Upper lobe of left lung (tissue), 4 donors: ENCODE measurements at regions not wholly inside any gene's neighbourhood (a gene's known extent, or its start where the extent isn't known, plus 50 kb on each side); places are given as distances from the start of the nearest gene placed in this dataset.

Source experiments
- CTCF ChIP-seq, 6 experiments: fragments of 450-650 bp in 4 of 6; fragments of 200-600 bp in 2 of 6; sonication (generic) in 2 of 6; IDR thresholded peaks; one replicate each; pipeline ENCODE4 v1.5.1; 2016 to 2019; ENCODE audit warnings: antibody characterized with exemption in 6 of 6
- POLR2A ChIP-seq, 4 donors: fragments of 450-650 bp; IDR thresholded peaks; one replicate each; pipeline ENCODE4 v1.5.1; 2016 to 2017; ENCODE audit warnings: antibody characterized with exemption in 4 of 4, mild to moderate bottlenecking in 2 of 4
- POLR2AphosphoS5 ChIP-seq, 2 donors: sonication (generic); formaldehyde crosslinking; IDR thresholded peaks; one replicate each; pipeline ENCODE4 v1.5.1; 2017; ENCODE audit warnings: antibody characterized with exemption in 2 of 2

DNA sequence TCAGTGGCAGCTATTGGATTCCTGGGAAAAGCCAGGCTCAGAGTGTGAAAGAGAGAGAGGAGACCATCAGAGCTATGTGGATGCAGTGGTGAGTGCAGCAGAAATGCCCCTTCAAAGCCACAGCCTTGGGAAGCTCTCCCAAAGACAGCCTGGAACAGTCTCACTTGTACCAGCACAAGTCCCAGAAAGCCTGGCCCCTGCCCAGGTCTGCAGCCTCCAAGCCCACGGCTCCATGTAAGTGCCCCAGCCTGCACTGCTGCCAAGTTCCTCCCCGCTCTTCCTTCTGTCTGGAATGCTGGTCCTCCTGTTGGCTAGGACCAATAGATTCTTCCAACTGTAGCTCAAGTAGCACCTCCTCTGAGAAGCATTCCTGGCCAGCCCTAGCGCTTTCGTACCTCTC is 539.7 kb downstream of the MIAT start:
- TF ChIP-seq CTCF (IDR thresholded peaks at IDR 0.05) = no peak
- TF ChIP-seq POLR2A (IDR thresholded peaks at IDR 0.05) = no peak
- TF ChIP-seq POLR2AphosphoS5 (IDR thresholded peaks at IDR 0.05) = no peak
